Sigmoid colon (tissue), 4 donors: ENCODE measurements at regions not wholly inside any gene's neighbourhood (a gene's known extent, or its start where the extent isn't known, plus 50 kb on each side); places are given as distances from the start of the nearest gene placed in this dataset.

Experiments used
- EP300 ChIP-seq, 4 donors: sonication (generic); formaldehyde crosslinking; IDR thresholded peaks; one replicate each; pipeline ENCODE4 v1.6.1; 2017; ENCODE audit warnings: antibody characterized with exemption in 4 of 4
- POLR2A ChIP-seq, 2 donors: fragments of 450-650 bp; IDR thresholded peaks; one replicate each; pipeline ENCODE4 v1.6.1; 2016; ENCODE audit warnings: antibody characterized with exemption in 2 of 2, mild to moderate bottlenecking in 2 of 2, moderate library complexity in 2 of 2
- POLR2AphosphoS5 ChIP-seq, 4 donors: sonication (generic); formaldehyde crosslinking; IDR thresholded peaks; one replicate each; pipeline ENCODE4 v1.6.1; 2017; ENCODE audit warnings: antibody characterized with exemption in 4 of 4
- TF ChIP-seq, protein P1 (sequence below), 4 experiments: fragments of 450-650 bp in 3 of 4; fragments of 200-600 bp in 1 of 4; IDR thresholded peaks; one replicate each; pipeline ENCODE4 v1.5.1; 2016 to 2019; ENCODE audit warnings: antibody characterized with exemption in 4 of 4, mild to moderate bottlenecking in 3 of 4, moderate library complexity in 2 of 4

DNA sequence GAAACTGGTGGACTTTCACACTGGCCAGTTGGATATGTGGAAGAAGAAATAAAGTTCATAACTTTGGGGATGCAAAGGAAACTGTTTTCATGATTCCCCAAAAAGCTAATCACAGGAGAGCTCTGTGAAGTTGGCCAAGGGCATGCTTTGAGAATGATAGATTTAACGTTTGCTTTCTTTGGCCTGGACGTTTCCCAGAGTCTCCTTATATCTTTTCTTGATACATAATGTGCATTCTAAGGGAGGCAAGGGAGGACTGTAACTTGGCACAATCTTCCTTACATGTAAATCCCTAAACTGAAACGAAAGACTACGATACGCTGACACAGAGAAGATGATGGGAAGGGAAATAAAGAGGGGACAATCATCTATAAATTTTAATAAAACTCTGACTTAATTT lies 176.5 kb upstream of the INHBA start:
- TF ChIP-seq POLR2AphosphoS5 (IDR thresholded peaks at IDR 0.05) (no peak), POLR2A (IDR thresholded peaks at IDR 0.05) (no peak), EP300 (IDR thresholded peaks at IDR 0.05) (no peak)
- TF ChIP-seq, protein P1, sequence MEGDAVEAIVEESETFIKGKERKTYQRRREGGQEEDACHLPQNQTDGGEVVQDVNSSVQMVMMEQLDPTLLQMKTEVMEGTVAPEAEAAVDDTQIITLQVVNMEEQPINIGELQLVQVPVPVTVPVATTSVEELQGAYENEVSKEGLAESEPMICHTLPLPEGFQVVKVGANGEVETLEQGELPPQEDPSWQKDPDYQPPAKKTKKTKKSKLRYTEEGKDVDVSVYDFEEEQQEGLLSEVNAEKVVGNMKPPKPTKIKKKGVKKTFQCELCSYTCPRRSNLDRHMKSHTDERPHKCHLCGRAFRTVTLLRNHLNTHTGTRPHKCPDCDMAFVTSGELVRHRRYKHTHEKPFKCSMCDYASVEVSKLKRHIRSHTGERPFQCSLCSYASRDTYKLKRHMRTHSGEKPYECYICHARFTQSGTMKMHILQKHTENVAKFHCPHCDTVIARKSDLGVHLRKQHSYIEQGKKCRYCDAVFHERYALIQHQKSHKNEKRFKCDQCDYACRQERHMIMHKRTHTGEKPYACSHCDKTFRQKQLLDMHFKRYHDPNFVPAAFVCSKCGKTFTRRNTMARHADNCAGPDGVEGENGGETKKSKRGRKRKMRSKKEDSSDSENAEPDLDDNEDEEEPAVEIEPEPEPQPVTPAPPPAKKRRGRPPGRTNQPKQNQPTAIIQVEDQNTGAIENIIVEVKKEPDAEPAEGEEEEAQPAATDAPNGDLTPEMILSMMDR (IDR thresholded peaks at IDR 0.05) = no peak
